C4-2B (cell line): ENCODE measurements at regions not wholly inside any gene's neighbourhood (a gene's known extent, or its start where the extent isn't known, plus 50 kb on each side); places are given as distances from the start of the nearest gene placed in this dataset.

Experiments
- CTCF ChIP-seq: fragments of 450-650 bp; conservative IDR thresholded peaks from 2 replicates; pipeline ENCODE4 v1.5.1; 2017; ENCODE audit warnings: mild to moderate bottlenecking
- ZFX ChIP-seq: fragments of 450-650 bp; IDR thresholded peaks from 2 replicates; pipeline ENCODE4 v1.6.1; 2017

- TF ChIP-seq CTCF (no peak), ZFX (no peak)
These were observed 87.6 kb downstream of the VSTM2A start for GRCh38 chr7:54629771-54630170.
